IPS-11a (cell line): ENCODE measurements at regions not wholly inside any gene's neighbourhood (a gene's known extent, or its start where the extent isn't known, plus 50 kb on each side); places are given as distances from the start of the nearest gene placed in this dataset.
A peak's percentile ranks its signal among the peaks of the same experiment; 100 is the strongest.

Experiments
- H3K4me3 ChIP-seq: one replicate; pipeline ENCODE4 v1.5.1; 2013; ENCODE audit warnings: low read depth, low read length, control low read depth

DNA sequence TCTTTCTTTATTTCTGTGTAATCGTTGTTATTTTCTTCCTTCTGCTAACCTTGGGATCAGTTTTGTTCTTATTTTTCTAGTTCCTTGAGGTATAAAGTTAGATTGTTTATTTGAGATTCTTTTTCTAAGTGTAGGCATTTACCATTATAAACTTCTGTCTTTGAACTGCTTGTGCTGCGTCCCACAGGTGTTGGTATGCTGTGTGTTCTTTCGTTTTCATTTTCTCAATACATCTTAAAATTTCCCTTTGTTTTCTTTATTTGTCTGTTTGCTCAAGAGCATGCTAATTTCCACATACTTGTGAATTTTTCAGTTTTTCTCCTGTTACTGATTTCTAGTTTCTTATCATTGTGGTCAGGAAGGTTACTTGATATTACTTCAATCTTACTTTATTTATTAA, 873.8 kb upstream of the GCFC2 start:
- no peak overlapping the region for H3K4me3 ChIP-seq

DNA sequence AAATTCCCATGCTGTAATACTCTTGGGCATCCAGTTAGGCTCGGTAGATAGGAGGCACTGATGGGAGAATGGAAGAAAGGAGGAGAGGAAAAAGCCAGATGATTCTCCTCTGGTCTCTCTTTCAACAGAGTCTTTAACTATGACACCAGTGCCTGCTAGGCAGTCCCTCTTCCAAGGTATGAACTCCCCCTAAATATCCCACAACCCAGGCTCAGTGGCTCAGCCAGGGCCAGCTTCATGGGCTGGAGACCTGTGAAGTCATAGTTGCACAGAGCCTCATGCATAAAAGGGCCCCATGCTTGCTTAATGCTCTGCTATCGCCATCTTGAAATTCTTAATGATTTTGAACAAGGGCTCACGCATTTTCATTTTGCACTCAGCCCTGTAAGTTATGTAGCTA, 869.2 kb upstream of the GCFC2 start:
- H3K4me3 ChIP-seq, result peak overlapping the region; percentile 9

DNA sequence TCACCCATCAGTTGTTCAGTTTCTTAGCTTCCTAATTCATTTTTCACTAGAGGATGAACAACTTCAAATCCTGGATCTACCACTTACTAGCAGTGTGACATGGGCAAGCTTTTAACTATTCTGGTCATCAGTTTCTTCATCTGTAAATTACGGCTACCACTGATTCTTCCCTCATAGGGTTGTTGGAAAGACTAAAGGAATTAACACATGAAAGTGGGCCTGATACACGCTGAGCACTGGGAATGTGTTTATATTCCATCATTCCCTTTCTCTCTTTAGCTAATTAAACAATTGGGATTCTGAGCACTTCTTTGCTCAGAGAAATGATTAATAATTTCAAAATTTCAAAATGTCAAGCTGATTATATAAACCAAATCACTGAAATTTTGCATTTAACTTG, 862.3 kb upstream of the GCFC2 start:
- H3K4me3 ChIP-seq, result no peak overlapping the region

DNA sequence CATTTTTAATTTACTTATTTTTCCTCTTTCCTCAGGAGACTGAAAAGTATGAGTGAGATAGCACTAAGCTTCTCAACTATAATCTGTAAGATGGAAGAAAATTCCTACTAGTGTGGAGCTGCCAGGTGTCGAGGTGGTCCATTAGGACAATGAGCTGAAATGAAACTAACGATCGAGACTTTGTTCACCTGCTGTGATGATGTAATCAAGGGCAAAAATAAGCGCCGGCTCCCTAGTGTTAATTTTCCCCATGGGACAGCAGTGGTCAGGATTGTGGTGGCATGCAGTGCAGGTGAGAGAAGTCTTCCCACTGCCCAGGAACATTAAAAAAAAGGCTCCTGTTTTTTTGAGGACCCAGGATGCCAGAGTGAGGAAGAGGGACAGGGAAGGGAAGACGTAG, 859.1 kb upstream of the GCFC2 start:
- H3K4me3 ChIP-seq, result no peak overlapping the region

DNA sequence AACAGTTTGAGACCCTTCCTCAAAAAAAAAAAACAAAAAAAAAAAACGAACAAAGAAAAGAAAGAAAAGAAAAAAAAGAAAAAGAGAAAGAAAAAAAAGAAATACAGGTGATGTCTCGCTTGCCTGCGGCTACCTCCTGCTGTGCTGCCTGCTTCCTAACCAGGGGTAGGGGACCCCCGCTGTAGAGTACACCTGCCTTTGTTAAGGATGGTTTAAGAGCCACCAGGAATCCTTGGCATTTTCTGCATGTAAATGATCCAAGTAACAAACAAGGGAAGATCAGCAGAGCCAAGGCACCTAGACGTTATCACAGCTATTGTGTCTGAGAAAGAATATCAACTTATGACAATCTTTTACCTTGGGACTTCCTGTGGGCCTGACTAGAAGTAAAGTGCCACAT, 856.8 kb upstream of the GCFC2 start:
- no peak overlapping the region for H3K4me3 ChIP-seq

DNA sequence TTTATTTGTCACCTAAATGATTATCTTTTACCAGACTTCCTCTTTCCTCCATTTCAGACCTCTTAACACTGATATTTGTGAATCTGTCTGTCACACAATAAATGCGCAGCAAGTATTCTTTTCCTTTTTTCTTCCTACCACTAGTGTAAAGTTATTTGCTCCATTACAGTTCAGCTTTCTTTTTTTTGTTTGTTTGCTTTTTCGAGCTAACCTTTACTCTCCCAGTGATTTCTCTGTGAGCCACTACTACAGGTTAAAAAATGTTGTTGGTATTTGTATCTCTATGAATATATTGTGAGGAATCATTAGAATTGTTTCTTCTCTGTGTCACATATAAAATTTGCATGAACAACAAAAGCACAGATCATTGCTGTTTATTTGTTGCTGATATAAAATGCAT, 854.0 kb upstream of the GCFC2 start:
- H3K4me3 ChIP-seq, result no peak overlapping the region

DNA sequence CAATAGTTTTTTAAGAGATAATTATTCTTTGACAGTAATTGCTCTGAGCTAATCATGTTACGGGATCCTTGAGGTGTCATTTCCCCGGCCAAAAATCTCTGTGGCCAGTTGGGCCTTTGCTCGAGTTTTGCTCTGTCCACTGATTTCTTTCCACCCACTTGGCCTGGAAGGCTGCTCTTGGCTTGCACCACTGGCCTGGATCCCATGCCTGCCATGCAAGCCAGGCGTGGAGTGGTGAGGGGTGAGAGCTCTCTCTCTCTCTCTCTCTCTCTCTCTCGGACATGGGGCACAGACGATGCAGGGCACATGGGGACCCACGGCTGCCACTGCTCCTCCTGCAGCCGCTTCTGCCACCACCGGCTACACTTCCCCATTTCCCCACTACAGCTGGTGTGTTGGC, 853.0 kb upstream of the GCFC2 start:
- no peak overlapping the region for H3K4me3 ChIP-seq

DNA sequence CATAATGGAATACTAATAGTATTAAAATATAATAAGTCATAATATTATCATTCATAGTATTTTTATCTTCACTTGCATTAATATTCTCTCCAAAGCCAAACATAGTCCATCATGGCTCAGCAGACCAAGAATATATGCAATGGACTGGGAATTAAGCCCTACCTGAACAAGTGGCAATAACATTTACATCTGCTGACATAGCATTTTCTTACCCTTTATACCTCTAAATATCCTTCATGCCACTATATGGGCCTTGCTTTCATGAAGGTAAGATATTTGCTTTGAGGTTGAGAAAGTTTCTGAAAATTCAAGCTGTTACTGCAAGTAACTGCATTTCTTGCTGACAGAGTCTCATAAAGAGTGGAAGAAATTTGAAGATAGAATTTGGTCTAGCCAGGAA, 847.4 kb upstream of the GCFC2 start:
- H3K4me3 ChIP-seq, result no peak overlapping the region

DNA sequence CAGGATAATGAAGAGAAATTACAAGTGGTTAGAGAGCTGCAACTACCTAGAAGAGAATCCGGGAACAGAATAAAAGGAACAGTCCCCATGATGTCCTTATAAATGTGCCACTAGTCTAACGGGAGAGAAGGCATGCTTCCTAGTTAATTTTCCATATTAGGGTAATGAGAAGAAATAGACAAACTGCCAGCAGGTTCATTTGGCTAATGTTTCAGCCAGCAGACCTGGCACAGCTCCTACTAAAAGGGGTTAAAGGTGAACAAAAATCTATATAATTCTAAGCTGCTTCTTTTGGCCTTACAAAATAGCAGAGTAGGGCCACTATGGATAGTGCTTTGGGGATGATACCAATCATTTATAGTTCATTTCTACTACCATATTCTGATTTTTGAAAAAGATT, 845.3 kb upstream of the GCFC2 start:
- no peak overlapping the region for H3K4me3 ChIP-seq

DNA sequence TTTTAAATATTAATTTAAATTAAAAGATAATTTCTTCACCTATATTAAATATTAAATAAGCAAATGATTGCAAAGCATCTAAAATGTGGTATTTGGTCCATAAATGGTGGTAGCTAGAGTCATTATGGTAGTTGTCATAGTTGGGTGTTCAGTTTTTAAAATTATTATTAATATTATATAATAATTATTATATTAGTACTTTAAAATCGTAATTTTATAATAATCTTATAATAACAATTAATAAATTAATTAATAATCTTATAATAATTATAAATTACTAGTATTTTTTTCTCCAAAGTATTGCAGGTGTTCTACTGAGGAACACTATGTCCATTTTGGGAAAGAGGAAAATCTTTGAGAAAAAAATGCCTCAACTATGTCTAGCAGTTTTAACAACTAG, 835.5 kb upstream of the GCFC2 start:
- no peak overlapping the region for H3K4me3 ChIP-seq

DNA sequence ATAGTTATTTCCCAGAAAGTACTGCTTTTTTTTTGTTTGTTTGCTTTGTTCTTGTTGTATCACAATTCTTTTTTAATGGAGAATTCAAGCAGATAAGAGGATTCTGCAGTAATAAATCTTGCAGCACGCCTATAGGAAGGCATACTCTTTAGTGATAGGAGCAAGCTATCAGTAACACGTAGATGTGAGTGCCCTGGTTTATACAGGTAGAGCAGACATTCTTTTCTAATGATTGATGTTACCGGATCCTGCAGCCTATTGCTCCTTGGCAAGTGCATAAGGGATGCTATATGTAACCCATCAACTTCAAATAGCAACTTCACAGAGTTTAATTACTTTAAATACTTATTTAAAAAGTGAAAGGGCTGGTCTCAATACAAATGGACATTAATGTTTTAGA, 834.2 kb upstream of the GCFC2 start:
- H3K4me3 ChIP-seq, result no peak overlapping the region

DNA sequence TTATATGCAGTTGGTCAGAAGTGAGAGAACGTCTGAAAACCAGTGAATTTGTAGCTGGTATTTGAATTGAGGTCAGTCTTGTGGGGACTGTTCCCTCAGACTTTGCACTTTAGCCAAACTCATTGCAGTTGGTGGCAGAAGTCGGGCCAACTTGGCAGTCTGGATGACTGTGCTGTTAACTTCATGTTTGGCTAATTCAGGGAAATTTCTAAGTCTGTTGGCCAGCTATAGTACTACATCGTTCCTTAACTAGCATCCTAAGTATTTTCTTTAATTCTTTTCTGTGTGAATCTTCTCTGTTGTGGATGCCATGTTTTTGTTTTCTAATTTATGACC, 806.8 kb upstream of the GCFC2 start:
- H3K4me3 ChIP-seq, result no peak overlapping the region

DNA sequence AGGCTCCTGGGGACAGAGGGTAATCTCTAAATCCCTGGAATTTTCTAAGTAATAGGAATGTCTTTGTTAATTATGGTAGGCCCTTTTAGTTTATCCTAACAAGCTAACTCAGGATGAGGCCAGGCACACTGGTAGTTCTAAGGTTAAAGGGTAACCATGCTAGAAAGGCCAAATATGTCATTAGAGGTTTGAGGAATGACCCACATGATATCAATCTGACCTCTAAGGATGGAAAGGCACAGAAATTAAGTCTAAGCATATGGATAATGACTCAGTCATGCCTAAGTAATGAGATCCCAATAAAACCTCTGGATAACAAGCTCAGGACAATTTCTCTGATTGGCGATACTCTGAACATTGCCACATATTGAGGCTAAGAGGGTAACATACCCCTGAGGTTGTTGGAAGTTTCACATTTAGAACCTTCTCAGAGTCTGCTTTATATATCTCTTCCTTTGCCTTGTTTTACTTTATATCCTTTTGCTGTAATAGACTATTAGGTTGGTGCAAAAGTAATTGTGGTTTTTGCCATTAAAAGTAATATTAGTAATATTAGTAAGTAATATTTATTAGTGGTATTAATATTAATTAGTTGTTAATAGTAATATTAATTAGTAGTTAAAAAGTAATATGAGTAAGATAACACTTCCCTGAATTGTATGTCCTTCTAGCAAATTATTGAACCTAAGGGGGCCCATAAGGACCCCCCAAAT, 806.3 kb upstream of the GCFC2 start:
- H3K4me3 ChIP-seq, result no peak overlapping the region

DNA sequence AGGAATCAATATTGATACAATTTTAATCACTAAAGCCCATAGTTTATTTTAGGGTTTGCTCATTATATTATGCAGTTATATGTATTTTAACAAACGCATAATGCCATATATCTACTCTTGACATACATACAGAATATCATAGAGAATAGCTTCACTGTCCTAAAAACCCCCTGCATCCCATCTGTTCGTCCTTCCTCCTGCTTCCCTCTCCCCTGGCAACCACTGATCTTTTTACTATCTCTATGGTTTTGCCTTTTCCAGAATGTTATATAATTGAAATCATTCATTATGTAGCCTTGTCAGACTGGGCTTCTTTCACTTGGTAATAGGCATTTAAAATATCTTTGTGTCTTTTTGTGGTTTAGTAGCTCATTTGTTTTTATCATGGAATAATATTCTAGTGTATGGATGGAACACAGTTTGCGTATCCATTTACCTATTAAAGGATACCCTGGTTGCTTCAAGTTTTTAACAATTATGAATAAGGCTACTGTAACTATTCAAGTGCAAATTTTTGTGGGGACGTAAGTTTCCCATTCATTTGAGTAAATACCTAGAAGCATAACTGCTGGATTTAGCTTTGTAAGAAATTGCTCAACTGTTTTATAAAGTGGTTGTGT, 801.6 kb upstream of the GCFC2 start:
- no peak overlapping the region for H3K4me3 ChIP-seq

DNA sequence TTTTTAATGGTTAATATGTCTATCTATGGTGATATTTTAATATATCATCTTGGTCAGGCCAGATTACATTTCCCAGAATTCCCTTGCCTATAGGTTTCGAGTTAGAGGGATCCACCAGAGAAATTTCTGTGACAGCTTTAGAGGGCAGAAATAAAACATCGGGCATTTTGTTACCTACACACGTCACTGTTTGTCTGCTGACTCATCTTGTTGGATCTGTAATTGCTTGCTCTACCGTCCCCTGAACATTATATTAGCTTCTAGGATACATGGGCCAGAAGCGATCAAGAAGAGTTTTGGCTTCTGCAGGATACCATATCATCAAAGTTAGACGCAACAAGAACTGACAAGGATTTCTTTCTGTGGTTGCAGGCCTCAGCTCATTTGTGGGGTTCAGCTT, 795.8 kb upstream of the GCFC2 start:
- no peak overlapping the region for H3K4me3 ChIP-seq

DNA sequence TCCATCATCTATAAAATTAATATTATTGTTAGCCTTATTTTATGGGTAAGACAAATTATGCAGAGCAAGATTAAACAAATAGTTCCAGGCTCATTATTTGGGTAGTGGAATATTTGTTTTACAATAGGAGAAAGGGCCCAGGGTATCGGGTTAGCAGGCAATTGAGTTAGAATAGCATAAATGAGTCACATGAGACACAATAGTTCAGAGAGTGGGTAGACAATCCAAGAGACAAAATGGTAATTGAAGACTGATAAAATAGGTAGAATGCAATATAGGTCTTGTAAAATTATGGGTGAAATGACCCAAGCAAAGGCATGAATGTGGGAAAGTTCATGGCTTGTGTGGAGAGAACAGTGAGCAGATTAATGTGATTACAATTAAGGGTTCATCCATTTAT, 790.9 kb upstream of the GCFC2 start:
- H3K4me3 ChIP-seq, result no peak overlapping the region

DNA sequence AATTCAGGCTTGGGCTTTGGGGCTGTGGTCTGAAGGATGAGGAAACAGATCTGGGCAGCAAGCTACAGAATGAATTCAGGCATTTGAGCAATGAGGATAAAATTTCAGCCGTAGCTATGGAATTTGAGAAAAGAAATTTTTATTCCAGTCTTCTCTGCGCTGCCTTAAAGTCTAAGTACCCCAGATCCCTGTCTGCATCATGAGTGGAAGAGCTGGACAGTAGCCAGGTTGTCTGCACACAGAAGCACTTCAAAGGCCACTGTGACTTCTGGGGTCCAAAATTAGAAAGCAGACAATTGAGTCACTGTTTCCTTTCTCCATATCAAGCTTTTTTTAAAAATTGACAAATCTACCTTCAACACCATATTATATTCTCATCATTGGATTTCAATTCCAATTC, 787.6 kb upstream of the GCFC2 start:
- H3K4me3 ChIP-seq, result no peak overlapping the region

DNA sequence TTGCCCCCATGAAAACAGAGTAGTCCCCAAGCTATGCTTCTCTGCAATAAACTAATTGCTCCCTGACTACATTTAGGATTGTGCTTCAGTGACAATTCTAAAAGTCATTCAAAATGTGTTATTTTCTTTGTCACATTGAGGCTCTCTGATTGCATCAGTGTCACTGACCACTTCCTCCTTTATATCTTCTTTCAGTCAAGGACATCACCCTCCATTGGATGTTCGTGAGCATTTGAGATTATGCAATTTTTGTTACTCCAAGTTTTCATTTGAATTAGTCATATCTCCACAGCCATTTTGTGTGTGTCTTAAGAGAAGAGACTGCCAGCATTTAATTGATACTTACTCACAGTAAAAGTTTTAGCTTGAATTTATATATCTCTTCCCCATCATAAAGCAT, 780.8 kb upstream of the GCFC2 start:
- H3K4me3 ChIP-seq, result no peak overlapping the region

DNA sequence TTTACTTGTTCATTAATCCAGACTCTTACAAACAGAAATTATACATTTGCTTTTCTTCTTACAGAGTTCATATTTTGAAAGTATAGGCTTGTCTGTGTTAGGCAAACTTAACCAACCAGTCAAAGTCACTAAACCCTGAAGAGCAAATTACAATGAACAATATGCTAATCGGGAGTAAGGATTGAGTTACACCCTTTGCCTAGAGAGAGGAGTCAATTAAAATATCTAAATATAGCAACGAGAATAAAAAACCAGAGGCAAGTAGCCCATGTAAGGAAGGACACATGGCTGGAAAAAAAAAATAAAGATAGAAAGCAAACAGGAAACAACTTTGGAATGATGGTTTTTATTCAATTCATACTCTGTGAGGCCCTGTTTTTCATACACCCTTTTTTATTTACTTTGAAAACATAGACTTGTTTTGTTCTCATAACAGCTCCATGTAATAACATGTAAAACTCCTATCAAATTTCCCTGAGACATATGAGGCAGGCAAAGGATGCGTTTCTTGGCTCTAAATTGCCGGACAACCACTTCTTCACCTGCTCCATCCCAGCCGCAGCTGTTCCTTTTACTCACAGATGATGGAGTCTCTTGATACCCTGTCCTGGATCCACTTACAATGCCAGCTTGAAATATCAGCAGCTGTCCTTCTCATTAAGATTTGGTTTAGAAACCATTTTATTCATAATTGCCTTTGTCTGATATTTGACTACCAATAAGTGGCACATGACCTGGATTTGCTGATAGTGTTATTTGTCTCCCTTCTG, 767.7 kb upstream of the GCFC2 start:
- no peak overlapping the region for H3K4me3 ChIP-seq

DNA sequence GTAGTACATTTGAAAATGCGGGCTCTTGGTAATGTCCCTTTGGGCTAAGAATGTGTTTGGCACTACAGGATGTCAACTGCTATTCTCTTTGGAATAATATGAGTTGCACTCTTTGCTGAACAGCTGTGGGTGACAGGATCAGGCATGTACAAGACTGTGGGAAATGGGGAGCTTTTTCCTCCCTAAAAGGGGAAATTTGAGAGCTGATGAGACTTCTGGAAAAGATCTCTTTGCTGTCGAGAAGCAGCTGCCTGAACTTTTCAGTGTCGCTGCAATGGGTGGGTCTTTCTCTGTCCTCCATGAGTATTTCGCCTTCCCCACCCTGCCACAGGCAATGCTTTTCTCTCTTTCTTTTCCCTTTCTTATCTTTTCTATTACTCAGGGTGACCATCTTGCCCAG, 762.2 kb upstream of the GCFC2 start:
- no peak overlapping the region for H3K4me3 ChIP-seq

DNA sequence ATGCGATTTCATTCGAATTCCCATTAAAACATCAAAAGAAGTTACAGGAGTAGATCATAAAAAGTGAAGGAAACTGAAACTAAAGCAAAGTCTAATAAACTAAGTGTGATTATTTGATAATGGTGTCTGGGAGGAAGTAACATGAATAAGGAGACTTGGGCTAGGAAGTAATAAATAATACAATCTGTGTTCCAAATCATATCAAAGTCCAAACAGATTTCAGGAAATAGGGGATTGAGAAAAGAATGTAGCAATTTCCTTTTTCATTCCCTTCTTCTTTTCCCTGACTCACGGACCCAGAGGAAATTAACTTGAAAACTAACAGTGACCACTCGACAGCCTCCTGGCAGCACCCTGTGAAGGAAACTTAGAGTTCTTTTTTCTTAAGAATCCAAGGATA, 758.4 kb upstream of the GCFC2 start:
- no peak overlapping the region for H3K4me3 ChIP-seq

DNA sequence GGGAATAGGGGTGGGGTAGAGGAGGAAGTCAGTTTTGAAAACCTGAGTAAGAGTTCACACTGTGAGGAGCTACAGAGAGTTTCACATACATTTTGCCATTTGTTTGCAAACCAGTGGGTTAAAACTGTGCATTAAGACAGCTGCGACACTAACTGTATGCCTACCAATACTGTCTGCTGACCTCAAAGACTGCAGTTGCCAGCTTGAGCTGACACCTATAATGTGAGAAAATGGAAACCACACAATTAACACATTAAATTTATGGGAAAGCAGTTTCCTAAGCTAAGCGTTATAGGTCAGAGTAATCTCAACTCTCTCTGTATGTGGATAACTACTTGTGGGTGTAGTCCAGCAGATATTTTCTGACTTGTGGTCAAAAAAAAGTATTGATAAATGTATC, 756.6 kb upstream of the GCFC2 start:
- no peak overlapping the region for H3K4me3 ChIP-seq

DNA sequence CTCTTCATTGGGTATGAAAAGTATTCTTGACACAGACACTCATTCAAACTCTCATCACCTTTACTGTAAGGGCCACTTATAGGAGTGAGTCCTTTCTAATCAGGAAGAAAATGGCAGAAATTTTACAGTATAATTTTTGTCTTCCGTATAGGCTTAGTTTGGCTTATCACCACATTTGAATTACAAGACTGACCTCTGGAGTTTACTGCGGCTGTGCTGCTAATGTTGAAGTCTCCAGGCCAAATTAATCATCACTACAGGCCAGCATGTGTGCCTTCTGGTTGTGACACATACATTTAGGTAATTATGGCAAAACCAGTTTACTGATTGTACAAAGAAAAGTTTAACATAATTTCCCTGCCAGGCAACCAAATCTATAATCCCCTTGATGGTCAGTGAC, 753.6 kb upstream of the GCFC2 start:
- H3K4me3 ChIP-seq, result no peak overlapping the region
